C4-2B (cell line): ENCODE measurements at regions not wholly inside any gene's neighbourhood (a gene's known extent, or its start where the extent isn't known, plus 50 kb on each side); places are given as distances from the start of the nearest gene placed in this dataset.

Source experiments
- H3K27ac ChIP-seq: fragments of 450-650 bp; 2 replicates; pipeline ENCODE4 v1.5.1; 2017
- CTCF ChIP-seq: fragments of 450-650 bp; conservative IDR thresholded peaks from 2 replicates; pipeline ENCODE4 v1.5.1; 2017; ENCODE audit warnings: mild to moderate bottlenecking
- ZFX ChIP-seq: fragments of 450-650 bp; IDR thresholded peaks from 2 replicates; pipeline ENCODE4 v1.6.1; 2017

DNA sequence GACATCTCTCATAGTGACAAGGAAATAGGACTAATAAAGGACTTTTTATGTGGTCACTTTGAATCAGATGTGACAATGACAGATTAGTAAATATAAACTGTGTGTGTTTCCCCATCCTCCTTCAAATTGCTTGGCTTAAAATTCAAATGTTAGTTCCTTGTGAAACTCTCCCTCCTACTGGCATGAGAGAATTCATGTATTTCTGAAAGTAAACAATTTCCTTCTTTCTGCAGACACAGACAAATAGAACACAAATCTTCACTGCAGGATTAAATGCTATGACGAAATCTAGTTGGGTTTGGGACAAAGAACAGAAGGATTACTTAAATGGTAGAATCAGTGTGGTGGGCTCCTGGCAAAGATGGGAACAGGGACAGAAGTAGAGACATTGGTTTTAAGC lies 328.7 kb upstream of the FAM98A start:
- H3K27ac ChIP-seq, result no peak overlapping the region
- TF ChIP-seq ZFX, result no peak
- no peak for TF ChIP-seq CTCF

DNA sequence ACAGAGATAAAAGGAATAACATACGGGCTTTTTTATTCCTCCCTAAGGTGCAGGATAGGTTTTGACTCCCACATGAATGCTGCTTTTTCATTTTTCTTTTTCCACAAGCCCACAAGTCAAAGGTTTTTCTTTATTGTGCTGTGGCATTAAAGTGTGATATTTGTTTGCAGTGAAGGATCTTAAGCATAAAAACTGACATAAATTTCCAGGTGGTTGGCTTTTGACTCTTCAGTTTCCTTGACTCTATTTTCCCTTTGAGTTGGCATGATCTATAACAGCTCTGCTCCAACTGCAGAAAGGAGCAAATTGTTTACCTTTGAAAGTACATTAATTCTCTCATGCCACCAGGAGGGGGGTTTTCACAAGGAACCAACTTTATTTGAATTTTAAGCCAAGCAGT lies 326.2 kb upstream of the FAM98A start:
- H3K27ac ChIP-seq, result no peak overlapping the region
- TF ChIP-seq ZFX (no peak), CTCF (no peak)

GRCh38 chr2:33924586-33925169 lies 325.6 kb upstream of the FAM98A start:
- H3K27ac ChIP-seq, result no peak overlapping the region
- TF ChIP-seq CTCF, result no peak
- TF ChIP-seq ZFX, result no peak

DNA sequence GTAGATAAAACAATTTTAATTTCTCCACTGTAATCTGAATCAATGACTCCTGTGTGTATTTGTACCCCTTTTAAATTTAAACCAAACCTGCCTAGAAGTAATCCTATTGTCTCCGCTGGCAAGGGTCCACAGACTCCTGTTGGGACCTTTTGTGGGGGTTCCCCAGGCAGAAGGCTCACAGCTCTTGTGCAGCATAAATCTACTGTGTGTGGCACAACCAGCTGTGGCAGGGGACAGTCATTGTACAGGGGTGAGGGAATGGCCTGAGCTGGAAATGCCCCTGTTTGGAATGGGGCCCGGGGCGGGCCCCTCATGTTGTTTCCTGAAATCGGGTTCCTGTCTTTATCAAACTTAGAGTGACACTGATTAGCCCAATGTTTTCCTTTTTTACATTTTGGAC lies 318.2 kb upstream of the FAM98A start:
- TF ChIP-seq CTCF (no peak), ZFX (no peak)

DNA sequence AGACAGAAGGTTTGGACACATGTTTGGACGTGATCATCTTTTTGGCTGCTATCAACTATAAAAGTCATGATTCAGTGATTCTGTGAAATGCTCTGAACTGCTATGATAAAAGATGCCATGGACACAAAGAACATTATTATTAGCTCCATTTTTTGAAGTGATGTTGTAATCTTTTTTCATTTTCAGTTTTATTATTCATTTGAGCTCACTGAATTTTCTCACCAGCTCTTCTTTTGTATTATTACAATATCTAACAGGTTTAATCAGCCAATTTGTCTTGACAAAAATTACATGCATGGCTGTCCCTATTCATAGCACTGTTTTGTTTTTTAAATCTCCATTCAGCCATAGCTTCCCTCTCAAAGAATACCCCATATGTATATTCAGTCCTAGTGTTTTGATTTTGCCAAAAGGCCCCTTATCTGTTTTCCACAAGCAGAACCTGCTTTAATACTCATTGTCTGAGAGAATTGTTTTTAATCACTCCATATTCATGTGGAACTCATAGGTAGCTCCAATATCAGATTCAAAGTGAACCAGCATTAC lies 314.0 kb upstream of the FAM98A start:
- no peak overlapping the region for H3K27ac ChIP-seq
- no peak for TF ChIP-seq CTCF
- no peak for TF ChIP-seq ZFX

More for the DNA sequence above, 318.2 kb upstream of the FAM98A start:
- no peak overlapping the region for H3K27ac ChIP-seq

DNA sequence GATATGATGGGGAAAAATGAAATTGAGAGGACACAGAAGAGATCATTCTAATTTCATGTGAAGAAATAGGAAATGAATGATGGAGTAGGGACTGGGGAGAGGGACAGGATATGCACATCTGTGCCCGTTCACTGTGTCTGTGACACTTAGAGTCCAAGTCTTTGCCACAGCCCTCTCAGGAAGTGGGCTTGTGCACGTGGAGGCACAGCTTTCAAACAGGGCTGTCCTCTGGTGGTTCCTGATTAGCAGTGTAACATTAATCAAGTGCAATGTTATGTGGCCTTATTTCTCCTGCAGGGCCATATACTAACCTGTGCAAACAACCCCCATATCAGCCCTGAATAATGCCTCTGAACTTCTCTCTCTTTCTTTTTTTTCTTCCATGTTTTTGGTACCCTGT lies 312.2 kb upstream of the FAM98A start:
- no peak for TF ChIP-seq ZFX
- TF ChIP-seq CTCF, result no peak
- no peak overlapping the region for H3K27ac ChIP-seq

- TF ChIP-seq CTCF (no peak), ZFX (no peak)
- no peak overlapping the region for H3K27ac ChIP-seq
Measured at GRCh38 chr2:33909945-33910695, 311.0 kb upstream of the FAM98A start.
